ENCODE measurements at regions not wholly inside any gene's neighbourhood (a gene's known extent, or its start where the extent isn't known, plus 50 kb on each side); places are given as distances from the start of the nearest gene placed in this dataset.
"Not testable (repeated sequence)": the region's sequence is repeated elsewhere in the genome, so short reads cannot be mapped to it uniquely, and the experiment has no call there.

GRCh38 chr2:4181062-4181461 is 477.7 kb downstream of the DCDC2C start:
- H3K9ac ChIP-seq (ENCODE audit: low read length in 2 of 2), result no peak overlapping the region
- no peak overlapping the region for H3K27ac ChIP-seq (ENCODE audit: low read length)
- H3K4me1 ChIP-seq (ENCODE audit: control insufficient read depth, insufficient read depth, low read length), result no peaks in the 10 kb centered on the region
- no peaks in the 10 kb centered on the region for H3K36me3 ChIP-seq (ENCODE audit: control insufficient read depth in 2 of 2, insufficient read depth in 2 of 2, low read length in 2 of 2)
- peaks cover 0 to 10% of the 10 kb centered on the region in 2 donors for H3K9me3 ChIP-seq (ENCODE audit: control insufficient read depth in 2 of 2, low read length in 2 of 2)
- no peaks in the 10 kb centered on the region for H3K27me3 ChIP-seq (ENCODE audit: control insufficient read depth in 1 of 2, insufficient read depth in 2 of 2, low read length in 2 of 2)
- no peak overlapping the region for H3K4me3 ChIP-seq (ENCODE audit: low read length in 2 of 2)

- Histone ChIP-seq H3K4me1 (ENCODE audit: control insufficient read depth, insufficient read depth, low read length) (no peaks in the 10 kb centered on the region), H3K27me3 (ENCODE audit: control insufficient read depth in 1 of 2, insufficient read depth in 2 of 2, low read length in 2 of 2) (no peaks in the 10 kb centered on the region), H3K9me3 (ENCODE audit: control insufficient read depth in 2 of 2, low read length in 2 of 2) (no peaks in the 10 kb centered on the region), H3K4me3 (ENCODE audit: low read length in 2 of 2) (no peak overlapping the region), H3K9ac (ENCODE audit: low read length in 2 of 2) (no peak overlapping the region), H3K27ac (ENCODE audit: low read length) (no peak overlapping the region), H3K36me3 (ENCODE audit: control insufficient read depth in 2 of 2, insufficient read depth in 2 of 2, low read length in 2 of 2) (no peaks in the 10 kb centered on the region)
Measured at GRCh38 chr2:4188561-4188960, 485.2 kb downstream of the DCDC2C start.

- Histone ChIP-seq H3K27me3 (ENCODE audit: control insufficient read depth in 1 of 2, insufficient read depth in 2 of 2, low read length in 2 of 2) (no peaks in the 10 kb centered on the region), H3K36me3 (ENCODE audit: control insufficient read depth in 2 of 2, insufficient read depth in 2 of 2, low read length in 2 of 2) (no peaks in the 10 kb centered on the region), H3K27ac (ENCODE audit: low read length) (no peak overlapping the region), H3K9me3 (ENCODE audit: control insufficient read depth in 2 of 2, low read length in 2 of 2) (no peaks in the 10 kb centered on the region), H3K4me1 (ENCODE audit: control insufficient read depth, insufficient read depth, low read length) (no peaks in the 10 kb centered on the region), H3K9ac (ENCODE audit: low read length in 2 of 2) (no peak overlapping the region), H3K4me3 (ENCODE audit: low read length in 2 of 2) (no peak overlapping the region)
Measured at GRCh38 chr2:4190548-4190947, 487.2 kb downstream of the DCDC2C start.

GRCh38 chr2:4192119-4192518 is 488.7 kb downstream of the DCDC2C start:
- no peak overlapping the region for H3K27ac ChIP-seq (ENCODE audit: low read length)
- H3K36me3 ChIP-seq (ENCODE audit: control insufficient read depth in 2 of 2, insufficient read depth in 2 of 2, low read length in 2 of 2), result no peaks in the 10 kb centered on the region
- H3K9me3 ChIP-seq (ENCODE audit: control insufficient read depth in 2 of 2, low read length in 2 of 2), result no peaks in the 10 kb centered on the region
- H3K4me1 ChIP-seq (ENCODE audit: control insufficient read depth, insufficient read depth, low read length), result no peaks in the 10 kb centered on the region
- H3K9ac ChIP-seq (ENCODE audit: low read length in 2 of 2), result no peak overlapping the region
- H3K27me3 ChIP-seq (ENCODE audit: control insufficient read depth in 1 of 2, insufficient read depth in 2 of 2, low read length in 2 of 2), result no peaks in the 10 kb centered on the region
- H3K4me3 ChIP-seq (ENCODE audit: low read length in 2 of 2), result no peak overlapping the region

GRCh38 chr2:4214444-4215205 is 511.2 kb downstream of the DCDC2C start:
- no peaks in the 10 kb centered on the region for H3K9me3 ChIP-seq (ENCODE audit: control insufficient read depth in 2 of 2, low read length in 2 of 2)
- H3K36me3 ChIP-seq (ENCODE audit: control insufficient read depth in 2 of 2, insufficient read depth in 2 of 2, low read length in 2 of 2), result no peaks in the 10 kb centered on the region
- H3K27me3 ChIP-seq (ENCODE audit: control insufficient read depth in 1 of 2, insufficient read depth in 2 of 2, low read length in 2 of 2), result no peaks in the 10 kb centered on the region
- H3K4me1 ChIP-seq (ENCODE audit: control insufficient read depth, insufficient read depth, low read length), result no peaks in the 10 kb centered on the region
- H3K27ac ChIP-seq (ENCODE audit: low read length), result no peak overlapping the region
- H3K4me3 ChIP-seq (ENCODE audit: low read length in 2 of 2), result no peak overlapping the region
- H3K9ac ChIP-seq (ENCODE audit: low read length in 2 of 2), result no peak overlapping the region

- Histone ChIP-seq H3K36me3 (ENCODE audit: control insufficient read depth in 2 of 2, insufficient read depth in 2 of 2, low read length in 2 of 2) (no peaks in the 10 kb centered on the region), H3K27me3 (ENCODE audit: control insufficient read depth in 1 of 2, insufficient read depth in 2 of 2, low read length in 2 of 2) (no peaks in the 10 kb centered on the region), H3K27ac (ENCODE audit: low read length) (no peak overlapping the region), H3K4me1 (ENCODE audit: control insufficient read depth, insufficient read depth, low read length) (no peaks in the 10 kb centered on the region), H3K4me3 (ENCODE audit: low read length in 2 of 2) (no peak overlapping the region), H3K9ac (ENCODE audit: low read length in 2 of 2) (no peak overlapping the region), H3K9me3 (ENCODE audit: control insufficient read depth in 2 of 2, low read length in 2 of 2) (no peaks in the 10 kb centered on the region)
Measured at GRCh38 chr2:4217737-4218136, 514.4 kb downstream of the DCDC2C start.

GRCh38 chr2:4219101-4219500 is 515.7 kb downstream of the DCDC2C start:
- Histone ChIP-seq H3K27ac (ENCODE audit: low read length) (no peak overlapping the region), H3K27me3 (ENCODE audit: control insufficient read depth in 1 of 2, insufficient read depth in 2 of 2, low read length in 2 of 2) (no peaks in the 10 kb centered on the region), H3K9me3 (ENCODE audit: control insufficient read depth in 2 of 2, low read length in 2 of 2) (no peaks in the 10 kb centered on the region), H3K4me3 (ENCODE audit: low read length in 2 of 2) (no peak overlapping the region), H3K4me1 (ENCODE audit: control insufficient read depth, insufficient read depth, low read length) (no peaks in the 10 kb centered on the region), H3K36me3 (ENCODE audit: control insufficient read depth in 2 of 2, insufficient read depth in 2 of 2, low read length in 2 of 2) (no peaks in the 10 kb centered on the region), H3K9ac (ENCODE audit: low read length in 2 of 2) (no peak overlapping the region)

GRCh38 chr2:4219571-4219970 is 516.2 kb downstream of the DCDC2C start:
- no peak overlapping the region for H3K27ac ChIP-seq (ENCODE audit: low read length)
- H3K4me3 ChIP-seq (ENCODE audit: low read length in 2 of 2), result no peak overlapping the region
- no peaks in the 10 kb centered on the region for H3K27me3 ChIP-seq (ENCODE audit: control insufficient read depth in 1 of 2, insufficient read depth in 2 of 2, low read length in 2 of 2)

GRCh38 chr2:4221434-4221833 is 518.1 kb downstream of the DCDC2C start:
- no peak overlapping the region for H3K9ac ChIP-seq (ENCODE audit: low read length in 2 of 2)
- H3K9me3 ChIP-seq (ENCODE audit: control insufficient read depth in 2 of 2, low read length in 2 of 2), result no peaks in the 10 kb centered on the region
- no peak overlapping the region for H3K27ac ChIP-seq (ENCODE audit: low read length)
- H3K4me3 ChIP-seq (ENCODE audit: low read length in 2 of 2), result no peak overlapping the region
- no peaks in the 10 kb centered on the region for H3K4me1 ChIP-seq (ENCODE audit: control insufficient read depth, insufficient read depth, low read length)
- no peaks in the 10 kb centered on the region for H3K27me3 ChIP-seq (ENCODE audit: control insufficient read depth in 1 of 2, insufficient read depth in 2 of 2, low read length in 2 of 2)
- no peaks in the 10 kb centered on the region for H3K36me3 ChIP-seq (ENCODE audit: control insufficient read depth in 2 of 2, insufficient read depth in 2 of 2, low read length in 2 of 2)

More at GRCh38 chr2:4219571-4219970, 516.2 kb downstream of the DCDC2C start:
- Histone ChIP-seq H3K9me3 (ENCODE audit: control insufficient read depth in 2 of 2, low read length in 2 of 2) (no peaks in the 10 kb centered on the region), H3K9ac (ENCODE audit: low read length in 2 of 2) (no peak overlapping the region), H3K36me3 (ENCODE audit: control insufficient read depth in 2 of 2, insufficient read depth in 2 of 2, low read length in 2 of 2) (no peaks in the 10 kb centered on the region), H3K4me1 (ENCODE audit: control insufficient read depth, insufficient read depth, low read length) (no peaks in the 10 kb centered on the region)

GRCh38 chr2:4221845-4222244 is 518.5 kb downstream of the DCDC2C start:
- H3K27ac ChIP-seq (ENCODE audit: low read length), result no peak overlapping the region
- no peaks in the 10 kb centered on the region for H3K36me3 ChIP-seq (ENCODE audit: control insufficient read depth in 2 of 2, insufficient read depth in 2 of 2, low read length in 2 of 2)
- H3K4me1 ChIP-seq (ENCODE audit: control insufficient read depth, insufficient read depth, low read length), result no peaks in the 10 kb centered on the region
- no peak overlapping the region for H3K9ac ChIP-seq (ENCODE audit: low read length in 2 of 2)
- no peaks in the 10 kb centered on the region for H3K9me3 ChIP-seq (ENCODE audit: control insufficient read depth in 2 of 2, low read length in 2 of 2)
- no peak overlapping the region for H3K4me3 ChIP-seq (ENCODE audit: low read length in 2 of 2)
- no peaks in the 10 kb centered on the region for H3K27me3 ChIP-seq (ENCODE audit: control insufficient read depth in 1 of 2, insufficient read depth in 2 of 2, low read length in 2 of 2)

GRCh38 chr2:4244422-4244821 is 541.0 kb downstream of the DCDC2C start:
- not testable (repeated sequence) for H3K27me3 ChIP-seq (ENCODE audit: control insufficient read depth in 1 of 2, insufficient read depth in 2 of 2, low read length in 2 of 2); H3K4me3 ChIP-seq (ENCODE audit: low read length in 2 of 2); H3K9ac ChIP-seq (ENCODE audit: low read length in 2 of 2); H3K9me3 ChIP-seq (ENCODE audit: control insufficient read depth in 2 of 2, low read length in 2 of 2); H3K4me1 ChIP-seq (ENCODE audit: control insufficient read depth, insufficient read depth, low read length); H3K36me3 ChIP-seq (ENCODE audit: control insufficient read depth in 2 of 2, insufficient read depth in 2 of 2, low read length in 2 of 2); H3K27ac ChIP-seq (ENCODE audit: low read length)
